Ishikawa (cell line): ENCODE measurements at regions not wholly inside any gene's neighbourhood (a gene's known extent, or its start where the extent isn't known, plus 50 kb on each side); places are given as distances from the start of the nearest gene placed in this dataset.

Experiments
- CEBPB ChIP-seq: IDR thresholded peaks from 2 replicates; pipeline ENCODE4 v1.6.1; 2012
- CREB1 ChIP-seq: IDR thresholded peaks from 2 replicates; pipeline ENCODE4 v1.6.1; 2012; ENCODE audit warnings: low read depth
- EGR1 ChIP-seq: IDR thresholded peaks from 2 replicates; pipeline ENCODE4 v1.6.1; 2012
- EP300 ChIP-seq: IDR thresholded peaks from 2 replicates; pipeline ENCODE4 v1.6.1; 2012; ENCODE audit warnings: borderline replicate concordance
- FOXM1 ChIP-seq: IDR thresholded peaks from 2 replicates; pipeline ENCODE4 v1.6.1; 2012; ENCODE audit warnings: low read depth, borderline replicate concordance
- MAX ChIP-seq: IDR thresholded peaks from 2 replicates; pipeline ENCODE4 v1.6.1; 2012
- NFIC ChIP-seq: IDR thresholded peaks from 2 replicates; pipeline ENCODE4 v1.6.1; 2012
- RAD21 ChIP-seq: IDR thresholded peaks from 2 replicates; pipeline ENCODE4 v1.6.1; 2012; ENCODE audit warnings: low read depth
- REST ChIP-seq: IDR thresholded peaks from 2 replicates; pipeline ENCODE4 v1.6.1; 2012; ENCODE audit warnings: low read depth, mild to moderate bottlenecking
- TAF1 ChIP-seq: IDR thresholded peaks from 2 replicates; pipeline ENCODE4 v1.6.1; 2012; ENCODE audit warnings: low read depth, mild to moderate bottlenecking
- TCF12 ChIP-seq: IDR thresholded peaks from 2 replicates; pipeline ENCODE4 v1.6.1; 2012; ENCODE audit warnings: low read depth
- TEAD4 ChIP-seq: IDR thresholded peaks from 2 replicates; pipeline ENCODE4 v1.6.1; 2012
- USF1 ChIP-seq: IDR thresholded peaks from 2 replicates; pipeline ENCODE4 v1.6.1; 2012
- YY1 ChIP-seq: IDR thresholded peaks from 2 replicates; pipeline ENCODE4 v1.6.1; 2012; ENCODE audit warnings: low read depth
- ZBTB7A ChIP-seq: IDR thresholded peaks from 2 replicates; pipeline ENCODE4 v1.6.1; 2012; ENCODE audit warnings: low read depth

- TF ChIP-seq TCF12 (no peak), ZBTB7A (no peak), FOXM1 (no peak), EGR1 (no peak), CEBPB (no peak), TAF1 (no peak), USF1 (no peak), MAX (no peak), NFIC (no peak), TEAD4 (no peak), YY1 (no peak), REST (no peak), CREB1 (no peak), RAD21 (no peak), EP300 (no peak)
These were observed 83.7 kb downstream of the SALL1 start for GRCh38 chr16:51067352-51067751.

- TF ChIP-seq RAD21 (no peak), EGR1 (no peak), TAF1 (no peak), YY1 (no peak)
These were observed 89.0 kb downstream of the SALL1 start for GRCh38 chr16:51062039-51062438.

GRCh38 chr16:51061328-51061727, 89.7 kb downstream of the SALL1 start:
- TF ChIP-seq CREB1 (no peak), EP300 (no peak), FOXM1 (no peak), USF1 (no peak), RAD21 (no peak), TAF1 (no peak), CEBPB (no peak)

GRCh38 chr16:51057969-51058337, 93.1 kb downstream of the SALL1 start:
- TF ChIP-seq TCF12 (no peak), CEBPB (no peak), TEAD4 (no peak), RAD21 (no peak), CREB1 (no peak), USF1 (no peak), FOXM1 (no peak), YY1 (no peak), EGR1 (no peak), NFIC (no peak), EP300 (no peak), TAF1 (no peak), MAX (no peak), ZBTB7A (no peak), REST (no peak)

- TF ChIP-seq CREB1 (no peak), TAF1 (no peak), CEBPB (no peak), FOXM1 (no peak), NFIC (no peak), YY1 (no peak), REST (no peak), TCF12 (no peak), RAD21 (no peak), TEAD4 (no peak), EP300 (no peak), EGR1 (no peak), MAX (no peak), USF1 (no peak), ZBTB7A (no peak)
These were observed 93.8 kb downstream of the SALL1 start for GRCh38 chr16:51057102-51057793.
